ENCODE measurements at regions not wholly inside any gene's neighbourhood (a gene's known extent, or its start where the extent isn't known, plus 50 kb on each side); places are given as distances from the start of the nearest gene placed in this dataset.

- TF ChIP-seq FOXM1 (IDR thresholded peaks at IDR 0.05; ENCODE audit: borderline replicate concordance) (no peak), BHLHE40 (IDR thresholded peaks at IDR 0.05; ENCODE audit: borderline replicate concordance) (no peak)
Measured at GRCh38 chr14:37848985-37849621, 253.7 kb downstream of the TTC6 start.

Measured in HEK293T (cell line).